ENCODE measurements at regions not wholly inside any gene's neighbourhood (a gene's known extent, or its start where the extent isn't known, plus 50 kb on each side); places are given as distances from the start of the nearest gene placed in this dataset.

DNA sequence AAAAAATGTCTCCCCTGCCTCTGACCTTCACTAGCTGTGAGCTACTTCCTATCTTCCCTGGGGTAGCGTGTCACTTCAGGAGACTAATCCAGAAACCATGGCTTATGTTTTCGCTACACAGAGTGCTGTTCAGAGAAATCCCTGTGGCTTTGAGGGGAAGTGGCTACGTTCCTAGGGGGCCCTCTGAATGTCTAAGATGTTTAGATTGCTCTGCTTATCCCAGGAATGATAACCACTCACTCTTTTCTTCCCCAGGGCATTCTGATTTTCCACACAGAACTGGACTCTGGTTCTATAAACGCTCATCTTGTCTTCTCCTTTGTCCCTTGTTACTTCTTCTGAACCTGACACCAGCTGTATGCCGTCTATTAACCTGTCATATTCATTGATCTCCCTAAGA is 572.5 kb downstream of the OLFM4 start:
- no peaks in the 10 kb centered on the region for H3K27me3 Mint-ChIP-seq (ENCODE audit: insufficient read depth, unreplicated experiment)
- ChIA-PET POLR2A (no interaction called here), CTCF (no interaction called here)
- no TSS peak for BruUV-seq (replicated peaks)
- no peaks in the 10 kb centered on the region for H3K36me3 Mint-ChIP-seq (ENCODE audit: insufficient read depth, unreplicated experiment)
- H3K27ac Mint-ChIP-seq (ENCODE audit: low read depth, unreplicated experiment) = no peak overlapping the region
- H3K9me3 Mint-ChIP-seq (ENCODE audit: unreplicated experiment) = peaks cover 8% of the 10 kb centered on the region
- no peaks in the 10 kb centered on the region for H3K4me1 Mint-ChIP-seq (ENCODE audit: insufficient read depth, unreplicated experiment)
- intact Hi-C loops (cut with micrococcal nuclease) = no loop called here
- no peak for DNase-seq (ENCODE audit: unreplicated experiment)
- no peak overlapping the region for H3K4me3 Mint-ChIP-seq (ENCODE audit: unreplicated experiment)
- no peak for TF ChIP-seq CTCF (IDR thresholded peaks at IDR 0.05; ENCODE audit: unreplicated experiment)

DNA sequence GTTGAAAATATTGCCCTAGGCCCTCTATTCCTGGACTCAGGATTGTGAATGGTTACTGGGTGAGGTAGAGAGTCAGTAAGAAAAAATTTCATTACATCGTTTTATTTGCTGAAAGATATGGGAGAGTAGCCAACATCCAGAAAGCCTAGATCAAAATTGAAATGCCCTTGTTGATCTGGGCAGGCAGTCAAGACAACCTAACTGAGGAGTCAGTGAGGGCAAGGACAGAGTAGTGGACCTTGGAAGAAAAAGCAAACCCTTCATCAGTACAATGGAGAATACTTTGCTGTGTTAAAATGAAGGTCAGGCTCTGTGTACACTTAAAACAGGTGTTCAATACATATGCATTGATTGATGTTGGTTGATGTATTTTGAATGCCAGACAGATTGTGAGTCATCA is 576.7 kb downstream of the OLFM4 start:
- POLR2A ChIA-PET = no interaction called here
- DNase-seq (ENCODE audit: unreplicated experiment) = no peak
- no peak for TF ChIP-seq CTCF (IDR thresholded peaks at IDR 0.05; ENCODE audit: unreplicated experiment)
- H3K4me3 Mint-ChIP-seq (ENCODE audit: unreplicated experiment) = no peak overlapping the region
- H3K4me1 Mint-ChIP-seq (ENCODE audit: insufficient read depth, unreplicated experiment) = no peaks in the 10 kb centered on the region
- no peaks in the 10 kb centered on the region for H3K27me3 Mint-ChIP-seq (ENCODE audit: insufficient read depth, unreplicated experiment)
- no peaks in the 10 kb centered on the region for H3K36me3 Mint-ChIP-seq (ENCODE audit: insufficient read depth, unreplicated experiment)
- peak overlapping the region; percentile 4 for H3K27ac Mint-ChIP-seq (ENCODE audit: low read depth, unreplicated experiment)
- BruUV-seq (replicated peaks) = no TSS peak
- intact Hi-C loops (cut with micrococcal nuclease) = no loop called here
- CTCF ChIA-PET = interaction anchor here (1.0 kb wide), 1 partner anchor 18 kb away, joined by 3 read pairs; no protein-coding TSS in a partner anchor
- H3K9me3 Mint-ChIP-seq (ENCODE audit: unreplicated experiment) = peaks cover 8% of the 10 kb centered on the region

- TF ChIP-seq CTCF (IDR thresholded peaks at IDR 0.05; ENCODE audit: unreplicated experiment) = no peak
- Mint-ChIP-seq H3K4me1 (ENCODE audit: insufficient read depth, unreplicated experiment) (no peaks in the 10 kb centered on the region), H3K9me3 (ENCODE audit: unreplicated experiment) (no peaks in the 10 kb centered on the region), H3K27ac (ENCODE audit: low read depth, unreplicated experiment) (no peak overlapping the region), H3K36me3 (ENCODE audit: insufficient read depth, unreplicated experiment) (no peaks in the 10 kb centered on the region), H3K4me3 (ENCODE audit: unreplicated experiment) (no peak overlapping the region), H3K27me3 (ENCODE audit: insufficient read depth, unreplicated experiment) (no peaks in the 10 kb centered on the region)
- DNase-seq (ENCODE audit: unreplicated experiment) = no peak
- ChIA-PET POLR2A (no interaction called here), CTCF (no interaction called here)
- BruUV-seq (replicated peaks) = no TSS peak
- intact Hi-C loops (cut with micrococcal nuclease) = no loop called here
These were observed 583.6 kb downstream of the OLFM4 start for GRCh38 chr13:53612200-53612599.

DNA sequence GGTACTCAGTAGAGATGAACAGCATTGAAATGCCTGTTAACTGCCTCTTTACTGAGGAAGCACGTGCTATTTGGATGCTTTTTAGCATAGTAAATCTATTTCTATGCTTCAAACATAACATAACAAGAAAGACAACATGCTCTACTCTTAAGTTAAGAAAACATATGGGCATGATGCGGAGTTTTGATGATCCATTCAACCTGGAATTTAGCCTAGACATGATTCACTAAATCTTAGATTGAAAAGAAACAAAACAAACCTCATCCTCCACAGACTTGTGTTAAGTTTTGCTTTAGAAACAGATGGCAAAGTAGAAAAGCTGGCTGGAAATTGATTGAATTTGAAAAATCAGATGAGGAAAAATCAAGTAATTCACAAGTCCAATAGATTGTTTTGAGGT is 593.8 kb downstream of the OLFM4 start:
- Mint-ChIP-seq H3K27ac (ENCODE audit: low read depth, unreplicated experiment) (no peak overlapping the region), H3K4me3 (ENCODE audit: unreplicated experiment) (no peak overlapping the region), H3K4me1 (ENCODE audit: insufficient read depth, unreplicated experiment) (no peaks in the 10 kb centered on the region), H3K27me3 (ENCODE audit: insufficient read depth, unreplicated experiment) (no peaks in the 10 kb centered on the region), H3K36me3 (ENCODE audit: insufficient read depth, unreplicated experiment) (no peaks in the 10 kb centered on the region), H3K9me3 (ENCODE audit: unreplicated experiment) (peaks cover 15% of the 10 kb centered on the region)
- intact Hi-C loops (cut with micrococcal nuclease) = no loop called here
- no peak for TF ChIP-seq CTCF (IDR thresholded peaks at IDR 0.05; ENCODE audit: unreplicated experiment)
- ChIA-PET CTCF (interaction anchor here (0.6 kb wide), 1 partner anchor 1045 kb away, joined by 3 read pairs; no protein-coding TSS in a partner anchor), POLR2A (no interaction called here)
- peak; percentile 2 for DNase-seq (ENCODE audit: unreplicated experiment)
- no TSS peak for BruUV-seq (replicated peaks)

Data from MCF 10A (cell line).